ENCODE measurements at regions not wholly inside any gene's neighbourhood (a gene's known extent, or its start where the extent isn't known, plus 50 kb on each side); places are given as distances from the start of the nearest gene placed in this dataset.
"Not testable (repeated sequence)": the region's sequence is repeated elsewhere in the genome, so short reads cannot be mapped to it uniquely, and the experiment has no call there.

- DNase-seq (ENCODE audit: low spot score): no peak
Observed at GRCh38 chr11:96782632-96783031, 392.8 kb downstream of the JRKL start.

- DNase-seq (ENCODE audit: low spot score): no peak
Observed at GRCh38 chr11:96783311-96783710, 393.5 kb downstream of the JRKL start.

GRCh38 chr11:96785073-96785472 is 395.3 kb downstream of the JRKL start:
- no peak for DNase-seq (ENCODE audit: low spot score)

- DNase-seq (ENCODE audit: low spot score): no peak
Observed at GRCh38 chr11:96794152-96794551, 404.3 kb downstream of the JRKL start.

GRCh38 chr11:96798445-96798844 is 408.6 kb downstream of the JRKL start:
- no peak for DNase-seq (ENCODE audit: low spot score)

GRCh38 chr11:96815236-96815635 is 425.4 kb downstream of the JRKL start:
- no peak for DNase-seq (ENCODE audit: low spot score)

- no peak for DNase-seq (ENCODE audit: low spot score)
Observed at GRCh38 chr11:96817482-96818399, 427.9 kb downstream of the JRKL start.

- no peak for DNase-seq (ENCODE audit: low spot score)
Observed at GRCh38 chr11:96827164-96827563, 437.4 kb downstream of the JRKL start.

- no peak for DNase-seq (ENCODE audit: low spot score)
Observed at GRCh38 chr11:96841792-96842191, 452.0 kb downstream of the JRKL start.

GRCh38 chr11:96842731-96843130 is 452.9 kb downstream of the JRKL start:
- DNase-seq (ENCODE audit: low spot score): no peak

GRCh38 chr11:96854425-96854824 is 464.6 kb downstream of the JRKL start:
- no peak for DNase-seq (ENCODE audit: low spot score)

- not testable (repeated sequence) for DNase-seq (ENCODE audit: low spot score)
Observed at GRCh38 chr11:96861722-96862121, 471.9 kb downstream of the JRKL start.

- DNase-seq (ENCODE audit: low spot score): no peak
Observed at GRCh38 chr11:96863520-96863919, 473.7 kb downstream of the JRKL start.

- DNase-seq (ENCODE audit: low spot score): no peak
Observed at GRCh38 chr11:96865020-96865419, 475.2 kb downstream of the JRKL start.

- no peak for DNase-seq (ENCODE audit: low spot score)
Observed at GRCh38 chr11:96869207-96869606, 479.4 kb downstream of the JRKL start.

- no peak for DNase-seq (ENCODE audit: low spot score)
Observed at GRCh38 chr11:96875712-96876111, 485.9 kb downstream of the JRKL start.

- no peak for DNase-seq (ENCODE audit: low spot score)
Observed at GRCh38 chr11:96878299-96879051, 488.7 kb downstream of the JRKL start.

- DNase-seq (ENCODE audit: low spot score): not testable (repeated sequence)
Observed at GRCh38 chr11:96882622-96883021, 492.8 kb downstream of the JRKL start.

- DNase-seq (ENCODE audit: low spot score): no peak
Observed at GRCh38 chr11:96885405-96885804, 495.6 kb downstream of the JRKL start.

- DNase-seq (ENCODE audit: low spot score): no peak
Observed at GRCh38 chr11:96885912-96886311, 496.1 kb downstream of the JRKL start.

GRCh38 chr11:96893988-96894387 is 504.2 kb downstream of the JRKL start:
- no peak for DNase-seq (ENCODE audit: low spot score)

- no peak for DNase-seq (ENCODE audit: low spot score)
Observed at GRCh38 chr11:96894587-96894986, 504.8 kb downstream of the JRKL start.

GRCh38 chr11:96899971-96900370 is 510.2 kb downstream of the JRKL start:
- no peak for DNase-seq (ENCODE audit: low spot score)

All from CD4-positive, alpha-beta T cell treated with Interleukin-2 at 100 ng/mL for 4 hours (primary cell).